Neural progenitor cell (in vitro differentiated cells): ENCODE measurements at regions not wholly inside any gene's neighbourhood (a gene's known extent, or its start where the extent isn't known, plus 50 kb on each side); places are given as distances from the start of the nearest gene placed in this dataset.
"Not testable (repeated sequence)": the region's sequence is repeated elsewhere in the genome, so short reads cannot be mapped to it uniquely, and the experiment has no call there.

Experiments used
- DNase-seq: peaks from one replicate; pipeline ENCODE4 v3.0.0-alpha.2; 2016; ENCODE audit warnings: low spot score
- H2AFZ ChIP-seq: fragments of 200-600 bp; sonication (generic); replicated peaks from 2 replicates; pipeline ENCODE4 v1.6.1; 2016; ENCODE audit warnings: antibody characterized with exemption
- H3F3A ChIP-seq: fragments of 200-600 bp; sonication (generic); 2 replicates; pipeline ENCODE4 v1.6.1; 2016; ENCODE audit warnings: antibody characterized with exemption, low read depth
- H3K27ac ChIP-seq: fragments of 200-600 bp; sonication (generic); 2 replicates; pipeline ENCODE4 v1.5.1; 2016; ENCODE audit warnings: mild to moderate bottlenecking
- H3K27me3 ChIP-seq: fragments of 200-600 bp; sonication (generic); 2 replicates; pipeline ENCODE4 v1.6.1; 2016; ENCODE audit warnings: mild to moderate bottlenecking, moderate library complexity
- H3K36me3 ChIP-seq: fragments of 200-600 bp; sonication (generic); 2 replicates; pipeline ENCODE4 v1.5.1; 2016
- H3K4me1 ChIP-seq: fragments of 200-600 bp; sonication (generic); 2 replicates; pipeline ENCODE4 v1.6.1; 2016; ENCODE audit warnings: mixed run types
- H3K4me2 ChIP-seq: fragments of 200-600 bp; sonication (generic); 2 replicates; pipeline ENCODE4 v1.6.1; 2016
- H3K4me3 ChIP-seq: fragments of 200-600 bp; sonication (generic); 2 replicates; pipeline ENCODE4 v1.5.1; 2016
- H3K79me2 ChIP-seq: fragments of 200-600 bp; sonication (generic); 2 replicates; pipeline ENCODE4 v1.6.1; 2016; ENCODE audit warnings: low read depth
- H3K9ac ChIP-seq: fragments of 200-600 bp; sonication (generic); 2 replicates; pipeline ENCODE4 v1.6.1; 2016
- H3K9me3 ChIP-seq: fragments of 200-600 bp; sonication (generic); 2 replicates; pipeline ENCODE4 v1.5.1; 2016; ENCODE audit warnings: low read depth
- H4K20me1 ChIP-seq: fragments of 200-600 bp; sonication (generic); 2 replicates; pipeline ENCODE4 v1.6.1; 2016; ENCODE audit warnings: low read depth
- H3K27ac Mint-ChIP-seq: 3 replicates; pipeline ENCODE4 v1.8.0; 2021; ENCODE audit warnings: mixed read lengths
- H3K27me3 Mint-ChIP-seq: 2 replicates; pipeline ENCODE4 v1.8.0; 2022; ENCODE audit warnings: low read depth, mild to moderate bottlenecking, inconsistent platforms, moderate library complexity, mixed read lengths; ENCODE audit not compliant: insufficient read depth
- H3K36me3 Mint-ChIP-seq: 3 replicates; pipeline ENCODE4 v1.8.0; 2021; ENCODE audit warnings: mixed read lengths
- H3K4me1 Mint-ChIP-seq: 3 replicates; pipeline ENCODE4 v1.8.0; 2021; ENCODE audit warnings: mixed read lengths
- H3K4me3 Mint-ChIP-seq: 3 replicates; pipeline ENCODE4 v1.8.0; 2021; ENCODE audit warnings: mild to moderate bottlenecking, moderate library complexity, mixed read lengths
- H3K9me3 Mint-ChIP-seq: 3 replicates; pipeline ENCODE4 v1.8.0; 2020; ENCODE audit warnings: mixed read lengths
- CTCF ChIP-seq: fragments of 200-600 bp; sonication (generic); IDR thresholded peaks from 2 replicates; pipeline ENCODE4 v1.5.1; 2017; ENCODE audit warnings: antibody characterized with exemption, mild to moderate bottlenecking
- EZH2 ChIP-seq: fragments of 200-600 bp; sonication (generic); IDR thresholded peaks from 2 replicates; pipeline ENCODE4 v1.6.1; 2017; ENCODE audit warnings: antibody characterized with exemption, mild to moderate bottlenecking, moderate library complexity
- EZH2phosphoT487 ChIP-seq: fragments of 200-600 bp; sonication (generic); IDR thresholded peaks from 2 replicates; pipeline ENCODE4 v1.6.1; 2017; ENCODE audit warnings: antibody characterized with exemption

GRCh38 chr2:198611201-198611600 is 806.8 kb downstream of the PLCL1 start:
- H3F3A ChIP-seq, result no peaks in the 10 kb centered on the region
- no peaks in the 10 kb centered on the region for H3K9me3 Mint-ChIP-seq
- H3K27ac ChIP-seq, result no peak overlapping the region
- no peaks in the 10 kb centered on the region for H3K36me3 Mint-ChIP-seq
- H2AFZ ChIP-seq, result no peak overlapping the region
- H3K9me3 ChIP-seq, result no peaks in the 10 kb centered on the region
- no peaks in the 10 kb centered on the region for H4K20me1 ChIP-seq
- no peaks in the 10 kb centered on the region for H3K4me1 ChIP-seq
- no peaks in the 10 kb centered on the region for H3K27me3 ChIP-seq
- H3K79me2 ChIP-seq, result no peaks in the 10 kb centered on the region
- no peaks in the 10 kb centered on the region for H3K36me3 ChIP-seq
- H3K4me3 Mint-ChIP-seq, result no peak overlapping the region
- TF ChIP-seq CTCF (no peak), EZH2 (no peak), EZH2phosphoT487 (no peak)
- no peak for DNase-seq
- no peak overlapping the region for H3K27ac Mint-ChIP-seq
- H3K4me2 ChIP-seq, result no peak overlapping the region
- H3K4me3 ChIP-seq, result no peak overlapping the region
- no peaks in the 10 kb centered on the region for H3K27me3 Mint-ChIP-seq
- no peak overlapping the region for H3K9ac ChIP-seq
- peaks cover 3% of the 10 kb centered on the region for H3K4me1 Mint-ChIP-seq

- H3F3A ChIP-seq, result no peaks in the 10 kb centered on the region
- H2AFZ ChIP-seq, result no peak overlapping the region
- H3K36me3 ChIP-seq, result no peaks in the 10 kb centered on the region
- H3K27me3 Mint-ChIP-seq, result peaks cover 3% of the 10 kb centered on the region
- no peaks in the 10 kb centered on the region for H3K9me3 ChIP-seq
- H3K27ac ChIP-seq, result no peak overlapping the region
- no peaks in the 10 kb centered on the region for H3K36me3 Mint-ChIP-seq
- no peaks in the 10 kb centered on the region for H4K20me1 ChIP-seq
- no peak overlapping the region for H3K4me3 Mint-ChIP-seq
- no peak for TF ChIP-seq CTCF
- no peak for TF ChIP-seq EZH2phosphoT487
- TF ChIP-seq EZH2, result no peak
- no peak overlapping the region for H3K4me2 ChIP-seq
- H3K9ac ChIP-seq, result no peak overlapping the region
- H3K27ac Mint-ChIP-seq, result no peak overlapping the region
- H3K4me1 ChIP-seq, result no peaks in the 10 kb centered on the region
- no peaks in the 10 kb centered on the region for H3K4me1 Mint-ChIP-seq
- no peaks in the 10 kb centered on the region for H3K27me3 ChIP-seq
- H3K4me3 ChIP-seq, result no peak overlapping the region
- no peaks in the 10 kb centered on the region for H3K79me2 ChIP-seq
- DNase-seq, result no peak
- peaks cover 2% of the 10 kb centered on the region for H3K9me3 Mint-ChIP-seq
These were observed 800.2 kb downstream of the PLCL1 start for GRCh38 chr2:198604599-198604998.

- not testable (repeated sequence) for H3K4me3 Mint-ChIP-seq
These were observed 798.6 kb downstream of the PLCL1 start for GRCh38 chr2:198602986-198603385.

GRCh38 chr2:198597648-198598047 is 793.3 kb downstream of the PLCL1 start:
- H3F3A ChIP-seq, result no peaks in the 10 kb centered on the region
- Mint-ChIP-seq H3K27ac (no peak overlapping the region), H3K27me3 (no peaks in the 10 kb centered on the region), H3K36me3 (no peaks in the 10 kb centered on the region), H3K4me1 (no peaks in the 10 kb centered on the region), H3K4me3 (no peak overlapping the region), H3K9me3 (no peaks in the 10 kb centered on the region)
- no peak overlapping the region for H3K27ac ChIP-seq
- H3K36me3 ChIP-seq, result no peaks in the 10 kb centered on the region
- no peak overlapping the region for H3K4me2 ChIP-seq
- TF ChIP-seq EZH2phosphoT487 (no peak), CTCF (no peak), EZH2 (no peak)
- H3K27me3 ChIP-seq, result no peaks in the 10 kb centered on the region
- no peak overlapping the region for H2AFZ ChIP-seq
- H3K4me1 ChIP-seq, result no peaks in the 10 kb centered on the region
- no peaks in the 10 kb centered on the region for H3K9me3 ChIP-seq
- no peaks in the 10 kb centered on the region for H3K79me2 ChIP-seq
- no peak overlapping the region for H3K9ac ChIP-seq
- H4K20me1 ChIP-seq, result no peaks in the 10 kb centered on the region
- no peak for DNase-seq
- H3K4me3 ChIP-seq, result no peak overlapping the region

More at GRCh38 chr2:198602986-198603385, 798.6 kb downstream of the PLCL1 start:
- H3K9ac ChIP-seq, H3K27ac Mint-ChIP-seq, H3K9me3 Mint-ChIP-seq, DNase-seq, H3K4me1 ChIP-seq, H3K4me1 Mint-ChIP-seq, H3K4me2 ChIP-seq, H4K20me1 ChIP-seq, H2AFZ ChIP-seq, H3K79me2 ChIP-seq, H3F3A ChIP-seq, H3K27me3 Mint-ChIP-seq, H3K27me3 ChIP-seq, H3K9me3 ChIP-seq, H3K36me3 Mint-ChIP-seq, H3K4me3 ChIP-seq, H3K36me3 ChIP-seq, H3K27ac ChIP-seq: not testable (repeated sequence)
